D721Med (cell line): ENCODE measurements at regions not wholly inside any gene's neighbourhood (a gene's known extent, or its start where the extent isn't known, plus 50 kb on each side); places are given as distances from the start of the nearest gene placed in this dataset.

ENCODE experiments used
- DNase-seq: peaks from one replicate; pipeline ENCODE4 v3.0.0; 2011; ENCODE audit warnings: low spot score; ENCODE audit not compliant: insufficient read length
- FAIRE-seq: peaks from 2 replicates; lab custom pipeline; 2011; peaks lifted over from hg19 to GRCh38; lab: Jason Lieb, UNC
- TF ChIP-seq, protein P1 (sequence below): IDR thresholded peaks from 2 replicates; pipeline ENCODE4 v1.5.1; 2012; ENCODE audit warnings: mild to moderate bottlenecking, control low read depth; ENCODE audit not compliant: insufficient read depth; ENCODE audit errors: missing control alignments

DNA sequence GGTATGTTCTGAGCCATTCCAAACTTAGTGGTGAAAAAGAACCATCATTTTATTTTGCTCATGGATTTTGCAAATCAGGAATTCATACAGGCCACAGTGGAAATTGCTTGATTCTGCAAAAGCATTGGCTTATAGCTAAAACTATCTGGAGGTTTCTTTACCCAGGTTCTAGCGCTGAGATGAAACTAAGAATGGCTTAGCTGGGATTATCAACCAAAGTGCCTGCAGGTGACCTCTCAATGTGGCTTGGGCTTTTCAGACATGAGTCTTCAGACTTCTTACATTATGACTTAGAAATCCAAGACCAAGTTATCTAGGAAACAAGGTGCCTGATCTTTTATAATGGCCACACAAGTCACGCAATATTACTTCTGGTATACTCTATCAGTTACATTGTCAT lies 140.1 kb downstream of the HGF start:
- no peak for FAIRE-seq
- no peak for DNase-seq
- TF ChIP-seq, protein P1, sequence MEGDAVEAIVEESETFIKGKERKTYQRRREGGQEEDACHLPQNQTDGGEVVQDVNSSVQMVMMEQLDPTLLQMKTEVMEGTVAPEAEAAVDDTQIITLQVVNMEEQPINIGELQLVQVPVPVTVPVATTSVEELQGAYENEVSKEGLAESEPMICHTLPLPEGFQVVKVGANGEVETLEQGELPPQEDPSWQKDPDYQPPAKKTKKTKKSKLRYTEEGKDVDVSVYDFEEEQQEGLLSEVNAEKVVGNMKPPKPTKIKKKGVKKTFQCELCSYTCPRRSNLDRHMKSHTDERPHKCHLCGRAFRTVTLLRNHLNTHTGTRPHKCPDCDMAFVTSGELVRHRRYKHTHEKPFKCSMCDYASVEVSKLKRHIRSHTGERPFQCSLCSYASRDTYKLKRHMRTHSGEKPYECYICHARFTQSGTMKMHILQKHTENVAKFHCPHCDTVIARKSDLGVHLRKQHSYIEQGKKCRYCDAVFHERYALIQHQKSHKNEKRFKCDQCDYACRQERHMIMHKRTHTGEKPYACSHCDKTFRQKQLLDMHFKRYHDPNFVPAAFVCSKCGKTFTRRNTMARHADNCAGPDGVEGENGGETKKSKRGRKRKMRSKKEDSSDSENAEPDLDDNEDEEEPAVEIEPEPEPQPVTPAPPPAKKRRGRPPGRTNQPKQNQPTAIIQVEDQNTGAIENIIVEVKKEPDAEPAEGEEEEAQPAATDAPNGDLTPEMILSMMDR = no peak

GRCh38 chr7:81628951-81629350 lies 140.9 kb downstream of the HGF start:
- FAIRE-seq = no peak
- TF ChIP-seq, protein P1 = no peak
- no peak for DNase-seq

GRCh38 chr7:81627536-81628287 lies 142.1 kb downstream of the HGF start:
- DNase-seq (no peak), FAIRE-seq (peak; percentile 87)
- TF ChIP-seq, protein P1 = no peak

DNA sequence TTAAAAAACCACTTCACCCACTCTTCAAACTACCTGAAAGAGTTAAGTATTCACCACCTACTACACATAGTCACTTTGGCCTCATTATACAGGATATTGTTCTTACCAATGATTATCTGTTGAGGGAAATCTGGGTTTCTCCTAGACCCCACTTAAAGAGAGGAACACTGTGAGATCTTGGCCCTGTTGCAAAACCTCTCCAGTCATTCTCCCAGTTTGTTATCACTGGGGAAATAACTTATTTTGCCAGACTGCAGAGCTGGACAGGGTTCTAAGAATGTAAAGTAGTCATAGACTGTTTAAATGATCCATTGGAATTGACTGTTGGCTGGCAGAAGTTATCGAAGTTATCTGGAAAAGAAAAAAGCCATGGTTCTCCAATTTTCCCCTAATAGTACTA lies 143.8 kb downstream of the HGF start:
- TF ChIP-seq, protein P1 = no peak
- FAIRE-seq (no peak), DNase-seq (no peak)

DNA sequence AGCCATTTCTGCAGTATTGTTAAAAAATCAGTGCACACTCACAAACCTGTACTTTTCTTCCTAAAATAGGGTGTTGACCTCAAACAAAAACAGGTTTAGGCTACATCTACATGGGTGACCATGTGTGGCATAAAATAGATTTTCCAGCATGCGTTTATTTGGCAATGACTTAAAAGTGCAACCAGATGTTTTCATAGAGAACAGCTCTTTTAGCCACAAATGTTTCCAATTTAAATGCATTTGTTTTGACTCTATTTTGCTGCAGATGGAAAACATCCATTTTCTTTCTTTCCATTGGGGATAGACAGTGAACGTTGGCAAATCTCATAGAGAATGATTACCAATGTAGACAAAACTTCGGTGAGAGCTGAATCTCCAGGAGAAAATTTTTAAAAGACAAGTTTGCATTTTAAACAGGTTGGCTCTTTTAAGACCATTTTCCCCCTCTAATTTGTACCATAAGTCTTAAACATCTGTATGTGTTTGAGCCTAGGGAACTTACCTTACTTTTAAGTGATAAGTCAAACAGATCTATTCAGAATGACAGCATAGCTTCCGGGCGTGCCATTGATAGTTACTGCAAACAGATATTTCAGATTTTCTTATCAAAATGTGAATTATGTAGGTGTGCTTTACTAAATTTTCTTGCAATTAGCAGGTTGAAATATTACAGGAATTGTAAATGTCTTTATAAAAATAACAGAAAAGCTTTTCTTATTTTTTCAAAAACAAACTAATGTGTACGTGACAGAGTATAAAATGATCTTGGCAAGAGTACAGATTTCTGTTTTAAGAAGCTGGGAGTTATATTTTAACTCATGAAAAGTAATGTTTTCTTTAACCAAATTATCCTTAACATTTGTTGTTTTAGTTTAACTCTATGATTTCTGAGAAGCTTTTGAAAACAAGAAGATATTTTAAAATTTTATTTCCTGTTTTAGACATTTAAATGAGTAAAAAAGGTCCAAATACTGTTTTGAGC lies 144.9 kb downstream of the HGF start:
- DNase-seq (no peak), FAIRE-seq (no peak)
- TF ChIP-seq, protein P1 = no peak

- TF ChIP-seq, protein P1 = no peak
- DNase-seq = no peak
- FAIRE-seq = no peak
These were observed 145.7 kb downstream of the HGF start for GRCh38 chr7:81624021-81624592.
